ENCODE measurements at regions not wholly inside any gene's neighbourhood (a gene's known extent, or its start where the extent isn't known, plus 50 kb on each side); places are given as distances from the start of the nearest gene placed in this dataset.

DNA sequence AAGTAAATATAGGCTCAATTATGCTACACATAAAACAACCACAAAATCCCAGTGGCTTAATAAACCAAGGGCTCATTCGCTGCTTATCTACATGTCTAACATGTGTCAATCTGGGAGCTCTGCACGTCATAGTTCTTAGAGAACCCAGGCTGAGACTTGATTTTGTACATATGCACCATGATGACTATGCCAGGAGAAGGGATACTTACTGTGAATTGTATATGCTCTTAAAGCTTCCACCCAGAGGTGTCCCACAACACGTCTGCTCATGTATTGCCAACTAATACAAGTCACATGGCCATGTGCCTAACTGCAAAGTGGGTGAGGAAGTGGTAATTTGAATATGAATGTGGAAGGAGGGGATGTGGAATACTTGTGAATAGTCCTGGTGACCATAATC lies 262.1 kb downstream of the CPS1 start:
- TF ChIP-seq, protein P1, sequence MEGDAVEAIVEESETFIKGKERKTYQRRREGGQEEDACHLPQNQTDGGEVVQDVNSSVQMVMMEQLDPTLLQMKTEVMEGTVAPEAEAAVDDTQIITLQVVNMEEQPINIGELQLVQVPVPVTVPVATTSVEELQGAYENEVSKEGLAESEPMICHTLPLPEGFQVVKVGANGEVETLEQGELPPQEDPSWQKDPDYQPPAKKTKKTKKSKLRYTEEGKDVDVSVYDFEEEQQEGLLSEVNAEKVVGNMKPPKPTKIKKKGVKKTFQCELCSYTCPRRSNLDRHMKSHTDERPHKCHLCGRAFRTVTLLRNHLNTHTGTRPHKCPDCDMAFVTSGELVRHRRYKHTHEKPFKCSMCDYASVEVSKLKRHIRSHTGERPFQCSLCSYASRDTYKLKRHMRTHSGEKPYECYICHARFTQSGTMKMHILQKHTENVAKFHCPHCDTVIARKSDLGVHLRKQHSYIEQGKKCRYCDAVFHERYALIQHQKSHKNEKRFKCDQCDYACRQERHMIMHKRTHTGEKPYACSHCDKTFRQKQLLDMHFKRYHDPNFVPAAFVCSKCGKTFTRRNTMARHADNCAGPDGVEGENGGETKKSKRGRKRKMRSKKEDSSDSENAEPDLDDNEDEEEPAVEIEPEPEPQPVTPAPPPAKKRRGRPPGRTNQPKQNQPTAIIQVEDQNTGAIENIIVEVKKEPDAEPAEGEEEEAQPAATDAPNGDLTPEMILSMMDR (IDR thresholded peaks at IDR 0.05; ENCODE audit: partially characterized antibody, unreplicated experiment), result no peak
- H3K27me3 Mint-ChIP-seq (ENCODE audit: unreplicated experiment), result peaks cover 2% of the 10 kb centered on the region
- no peak overlapping the region for H3K27ac Mint-ChIP-seq (ENCODE audit: unreplicated experiment)
- peaks cover 3% of the 10 kb centered on the region for H3K9me3 Mint-ChIP-seq (ENCODE audit: unreplicated experiment)
- H3K4me3 Mint-ChIP-seq (ENCODE audit: unreplicated experiment), result no peak overlapping the region
- no peak for DNase-seq
- no peaks in the 10 kb centered on the region for H3K4me1 Mint-ChIP-seq (ENCODE audit: low read depth, unreplicated experiment)
- H3K36me3 Mint-ChIP-seq (ENCODE audit: unreplicated experiment), result no peaks in the 10 kb centered on the region

DNA sequence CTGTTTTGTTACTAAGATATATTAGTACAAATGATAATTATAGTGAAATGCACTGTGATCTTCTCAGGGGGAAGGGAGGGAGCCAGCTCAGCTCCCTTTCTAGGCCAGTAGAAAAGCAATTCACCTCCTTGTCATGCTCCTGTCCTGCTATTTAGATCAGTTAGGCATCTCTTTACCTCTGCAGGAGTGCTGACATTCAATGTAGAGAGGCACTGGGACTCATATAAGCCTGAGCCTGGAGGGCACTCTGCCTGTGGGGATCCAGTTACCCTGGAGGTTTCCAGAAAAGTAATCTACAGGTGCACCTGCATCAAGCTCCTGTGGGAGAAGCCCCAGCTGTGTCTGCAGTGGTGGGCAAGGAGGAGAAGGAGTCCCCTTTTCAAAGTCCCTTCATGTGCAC lies 277.0 kb downstream of the CPS1 start:
- TF ChIP-seq, protein P1 (IDR thresholded peaks at IDR 0.05; ENCODE audit: partially characterized antibody, unreplicated experiment), result no peak
- Mint-ChIP-seq H3K4me1 (ENCODE audit: low read depth, unreplicated experiment) (no peaks in the 10 kb centered on the region), H3K4me3 (ENCODE audit: unreplicated experiment) (no peak overlapping the region), H3K27ac (ENCODE audit: unreplicated experiment) (no peak overlapping the region), H3K9me3 (ENCODE audit: unreplicated experiment) (no peaks in the 10 kb centered on the region), H3K27me3 (ENCODE audit: unreplicated experiment) (no peaks in the 10 kb centered on the region), H3K36me3 (ENCODE audit: unreplicated experiment) (no peaks in the 10 kb centered on the region)
- no peak for DNase-seq

DNA sequence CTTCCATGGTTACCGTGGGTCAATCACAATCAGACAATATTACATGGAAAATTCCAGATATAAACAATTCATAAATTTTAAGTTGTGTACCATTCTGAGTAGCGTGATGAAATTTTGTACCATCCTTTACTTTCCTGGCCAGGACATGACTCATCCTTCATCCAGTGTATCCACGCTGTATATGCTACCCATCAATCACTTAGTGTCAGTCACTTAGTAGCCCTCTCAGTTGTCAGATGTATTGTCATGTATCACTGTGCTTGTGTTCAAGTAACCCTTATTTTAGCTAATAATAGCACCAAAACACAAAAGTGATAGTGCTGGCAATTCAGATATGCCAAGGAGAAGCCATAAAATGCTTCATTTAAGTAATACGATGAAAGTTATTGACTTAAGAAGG lies 282.6 kb downstream of the CPS1 start:
- no peaks in the 10 kb centered on the region for H3K9me3 Mint-ChIP-seq (ENCODE audit: unreplicated experiment)
- H3K36me3 Mint-ChIP-seq (ENCODE audit: unreplicated experiment), result no peaks in the 10 kb centered on the region
- no peaks in the 10 kb centered on the region for H3K27me3 Mint-ChIP-seq (ENCODE audit: unreplicated experiment)
- H3K27ac Mint-ChIP-seq (ENCODE audit: unreplicated experiment), result no peak overlapping the region
- no peak overlapping the region for H3K4me3 Mint-ChIP-seq (ENCODE audit: unreplicated experiment)
- no peaks in the 10 kb centered on the region for H3K4me1 Mint-ChIP-seq (ENCODE audit: low read depth, unreplicated experiment)
- TF ChIP-seq, protein P1 (IDR thresholded peaks at IDR 0.05; ENCODE audit: partially characterized antibody, unreplicated experiment), result no peak
- DNase-seq, result no peak

DNA sequence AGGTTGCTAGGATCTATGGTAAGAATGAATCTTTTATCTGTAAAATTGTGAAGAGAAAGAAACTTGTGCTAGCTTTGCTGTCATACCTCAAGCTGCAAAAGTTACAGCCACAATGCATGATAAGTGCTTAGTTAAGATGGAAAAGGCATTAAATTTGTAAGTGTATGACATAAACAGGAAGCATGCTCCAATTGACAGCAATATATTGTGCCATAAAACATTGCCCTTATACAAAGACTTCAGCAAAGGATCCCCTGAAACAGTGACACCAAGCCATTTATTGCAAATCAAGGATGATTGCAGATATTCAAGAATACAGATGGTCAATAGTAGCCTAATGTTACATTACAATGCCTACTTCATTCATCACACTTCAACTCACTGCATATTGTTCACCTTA lies 283.1 kb downstream of the CPS1 start:
- no peak for DNase-seq
- Mint-ChIP-seq H3K4me3 (ENCODE audit: unreplicated experiment) (no peak overlapping the region), H3K9me3 (ENCODE audit: unreplicated experiment) (no peaks in the 10 kb centered on the region), H3K27ac (ENCODE audit: unreplicated experiment) (no peak overlapping the region), H3K27me3 (ENCODE audit: unreplicated experiment) (no peaks in the 10 kb centered on the region), H3K4me1 (ENCODE audit: low read depth, unreplicated experiment) (no peaks in the 10 kb centered on the region), H3K36me3 (ENCODE audit: unreplicated experiment) (no peaks in the 10 kb centered on the region)
- TF ChIP-seq, protein P1 (IDR thresholded peaks at IDR 0.05; ENCODE audit: partially characterized antibody, unreplicated experiment), result no peak

DNA sequence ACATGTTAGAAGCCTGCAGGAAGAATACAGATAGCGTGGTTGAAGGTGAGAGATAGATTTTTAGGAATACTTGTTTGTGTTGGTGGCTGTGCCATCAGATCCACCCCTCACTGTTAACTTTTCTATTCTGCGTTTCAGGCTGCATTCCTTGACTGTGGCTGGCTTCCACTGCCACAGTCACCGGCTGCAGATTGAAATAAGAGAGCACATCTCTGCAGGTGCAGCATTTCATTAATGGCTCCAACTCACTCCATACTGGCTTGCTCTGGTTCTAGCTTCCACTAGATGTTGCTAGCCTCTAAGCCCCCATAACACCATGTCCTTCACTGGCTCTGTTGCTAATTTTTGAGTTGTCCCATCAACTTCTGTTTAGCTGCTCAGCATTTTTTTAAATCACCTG lies 286.5 kb downstream of the CPS1 start:
- DNase-seq, result no peak
- Mint-ChIP-seq H3K9me3 (ENCODE audit: unreplicated experiment) (peaks cover 2% of the 10 kb centered on the region), H3K36me3 (ENCODE audit: unreplicated experiment) (no peaks in the 10 kb centered on the region), H3K27ac (ENCODE audit: unreplicated experiment) (no peak overlapping the region), H3K4me1 (ENCODE audit: low read depth, unreplicated experiment) (no peaks in the 10 kb centered on the region), H3K4me3 (ENCODE audit: unreplicated experiment) (no peak overlapping the region), H3K27me3 (ENCODE audit: unreplicated experiment) (no peaks in the 10 kb centered on the region)
- TF ChIP-seq, protein P1 (IDR thresholded peaks at IDR 0.05; ENCODE audit: partially characterized antibody, unreplicated experiment), result no peak

Data from glutamatergic neuron (in vitro differentiated cells).